Stomach smooth muscle (tissue), 2 donors: ENCODE measurements at regions not wholly inside any gene's neighbourhood (a gene's known extent, or its start where the extent isn't known, plus 50 kb on each side); places are given as distances from the start of the nearest gene placed in this dataset.
"Not testable (repeated sequence)": the region's sequence is repeated elsewhere in the genome, so short reads cannot be mapped to it uniquely, and the experiment has no call there.

Source experiments
- H3K27ac ChIP-seq: one replicate; pipeline ENCODE4 v1.7.0; 2013; ENCODE audit warnings: mild to moderate bottlenecking, low read length, inconsistent platforms
- H3K27me3 ChIP-seq, 2 donors: one replicate each; pipeline ENCODE4 v1.7.0; 2013; ENCODE audit warnings: low read length in 2 of 2; ENCODE audit not compliant: insufficient read depth in 2 of 2, control insufficient read depth in 1 of 2
- H3K36me3 ChIP-seq, 2 donors: one replicate each; pipeline ENCODE4 v1.7.0; 2013; ENCODE audit warnings: low read length in 2 of 2; ENCODE audit not compliant: control insufficient read depth in 2 of 2, insufficient read depth in 2 of 2
- H3K4me1 ChIP-seq: one replicate; pipeline ENCODE4 v1.7.0; 2013; ENCODE audit warnings: low read length; ENCODE audit not compliant: control insufficient read depth, insufficient read depth
- H3K4me3 ChIP-seq, 2 donors: one replicate each; pipeline ENCODE4 v1.7.0; 2013; ENCODE audit warnings: low read length in 2 of 2
- H3K9ac ChIP-seq, 2 donors: one replicate each; pipeline ENCODE4 v1.7.0; 2013; ENCODE audit warnings: low read length in 2 of 2, mild to moderate bottlenecking in 1 of 2
- H3K9me3 ChIP-seq, 2 donors: one replicate each; pipeline ENCODE4 v1.7.0; 2013; ENCODE audit warnings: low read length in 2 of 2; ENCODE audit not compliant: control insufficient read depth in 2 of 2
- donor health status: healthy.
- donor health status: Pancreatic carcinoma.

- H3K4me1 ChIP-seq: no peaks in the 10 kb centered on the region
- H3K9ac ChIP-seq: no peak overlapping the region
- H3K4me3 ChIP-seq: no peak overlapping the region
- no peak overlapping the region for H3K27ac ChIP-seq
- H3K36me3 ChIP-seq: no peaks in the 10 kb centered on the region
- H3K9me3 ChIP-seq: no peaks in the 10 kb centered on the region
- no peaks in the 10 kb centered on the region for H3K27me3 ChIP-seq
Observed at GRCh38 chr10:62492870-62493180, 118.7 kb downstream of the ZNF365 start.

GRCh38 chr10:62496925-62497324 is 122.8 kb downstream of the ZNF365 start:
- no peak overlapping the region for H3K9ac ChIP-seq
- no peaks in the 10 kb centered on the region for H3K27me3 ChIP-seq
- H3K27ac ChIP-seq: no peak overlapping the region
- no peaks in the 10 kb centered on the region for H3K36me3 ChIP-seq
- H3K4me3 ChIP-seq: no peak overlapping the region
- H3K4me1 ChIP-seq: no peaks in the 10 kb centered on the region
- no peaks in the 10 kb centered on the region for H3K9me3 ChIP-seq

GRCh38 chr10:62498271-62498670 is 124.1 kb downstream of the ZNF365 start:
- Histone ChIP-seq H3K27ac (no peak overlapping the region), H3K27me3 (no peaks in the 10 kb centered on the region), H3K9me3 (no peaks in the 10 kb centered on the region), H3K36me3 (no peaks in the 10 kb centered on the region), H3K4me1 (no peaks in the 10 kb centered on the region), H3K9ac (no peak overlapping the region), H3K4me3 (no peak overlapping the region)

GRCh38 chr10:62500116-62500515 is 125.9 kb downstream of the ZNF365 start:
- H3K27ac ChIP-seq, H3K9me3 ChIP-seq, H3K27me3 ChIP-seq, H3K36me3 ChIP-seq, H3K9ac ChIP-seq, H3K4me3 ChIP-seq, H3K4me1 ChIP-seq: not testable (repeated sequence)

- H3K27me3 ChIP-seq: no peaks in the 10 kb centered on the region
- no peaks in the 10 kb centered on the region for H3K9me3 ChIP-seq
- no peak overlapping the region for H3K9ac ChIP-seq
- no peaks in the 10 kb centered on the region for H3K36me3 ChIP-seq
- H3K27ac ChIP-seq: no peak overlapping the region
- no peak overlapping the region for H3K4me3 ChIP-seq
- H3K4me1 ChIP-seq: no peaks in the 10 kb centered on the region
Observed at GRCh38 chr10:62501547-62501946, 127.4 kb downstream of the ZNF365 start.

- Histone ChIP-seq H3K36me3 (no peaks in the 10 kb centered on the region), H3K4me1 (no peaks in the 10 kb centered on the region), H3K4me3 (no peak overlapping the region), H3K9ac (no peak overlapping the region), H3K27ac (no peak overlapping the region), H3K27me3 (no peaks in the 10 kb centered on the region), H3K9me3 (no peaks in the 10 kb centered on the region)
Observed at GRCh38 chr10:62502995-62503613, 128.9 kb downstream of the ZNF365 start.

GRCh38 chr10:62503872-62504271 is 129.7 kb downstream of the ZNF365 start:
- Histone ChIP-seq H3K27me3 (no peaks in the 10 kb centered on the region), H3K4me1 (no peaks in the 10 kb centered on the region), H3K9ac (no peak overlapping the region), H3K36me3 (no peaks in the 10 kb centered on the region), H3K4me3 (no peak overlapping the region), H3K27ac (no peak overlapping the region), H3K9me3 (no peaks in the 10 kb centered on the region)

GRCh38 chr10:62506371-62506770 is 132.2 kb downstream of the ZNF365 start:
- Histone ChIP-seq H3K4me1 (no peaks in the 10 kb centered on the region), H3K27ac (no peak overlapping the region), H3K4me3 (no peak overlapping the region), H3K27me3 (no peaks in the 10 kb centered on the region), H3K9me3 (no peaks in the 10 kb centered on the region), H3K9ac (no peak overlapping the region), H3K36me3 (no peaks in the 10 kb centered on the region)

GRCh38 chr10:62511238-62511637 is 137.1 kb downstream of the ZNF365 start:
- Histone ChIP-seq H3K36me3 (no peaks in the 10 kb centered on the region), H3K4me3 (no peak overlapping the region), H3K27ac (no peak overlapping the region), H3K9ac (no peak overlapping the region), H3K4me1 (no peaks in the 10 kb centered on the region), H3K9me3 (no peaks in the 10 kb centered on the region), H3K27me3 (no peaks in the 10 kb centered on the region)

GRCh38 chr10:62511656-62512055 is 137.5 kb downstream of the ZNF365 start:
- H3K4me3 ChIP-seq: no peak overlapping the region
- no peak overlapping the region for H3K27ac ChIP-seq
- H3K27me3 ChIP-seq: no peaks in the 10 kb centered on the region
- H3K4me1 ChIP-seq: no peaks in the 10 kb centered on the region
- H3K9me3 ChIP-seq: no peaks in the 10 kb centered on the region
- no peak overlapping the region for H3K9ac ChIP-seq
- no peaks in the 10 kb centered on the region for H3K36me3 ChIP-seq

- Histone ChIP-seq H3K27me3 (no peaks in the 10 kb centered on the region), H3K36me3 (no peaks in the 10 kb centered on the region), H3K4me1 (no peaks in the 10 kb centered on the region), H3K4me3 (no peak overlapping the region), H3K9ac (no peak overlapping the region), H3K9me3 (no peaks in the 10 kb centered on the region), H3K27ac (no peak overlapping the region)
Observed at GRCh38 chr10:62512732-62513475, 138.7 kb downstream of the ZNF365 start.
